SKM-1 treated with dmso at 0.1 percent for 144 hours (cell line): ENCODE measurements at regions not wholly inside any gene's neighbourhood (a gene's known extent, or its start where the extent isn't known, plus 50 kb on each side); places are given as distances from the start of the nearest gene placed in this dataset.

Source experiments
- DNase-seq: peaks from one replicate; lab custom pipeline; 2025; ENCODE audit not compliant: unreplicated experiment; lab: John Stamatoyannopoulos, UW

DNA sequence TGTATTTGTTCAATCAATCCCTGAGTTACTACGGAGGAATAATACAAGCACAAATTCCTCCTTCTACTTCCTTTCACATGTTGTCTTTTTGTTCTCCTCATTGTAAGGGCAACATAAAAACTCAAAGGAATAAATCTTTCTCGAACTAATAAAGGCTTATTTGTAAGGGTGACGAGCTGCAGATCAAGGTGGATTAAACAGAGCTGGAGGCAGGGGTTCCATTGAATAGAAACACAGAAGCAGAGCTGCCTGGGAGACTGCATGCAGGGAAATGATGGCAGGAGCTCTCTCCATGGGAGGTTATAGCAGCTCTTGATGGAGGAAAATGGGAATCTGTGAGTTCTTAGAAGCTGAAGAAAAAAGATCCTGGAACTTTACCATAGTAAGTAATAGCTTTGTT, 160.2 kb downstream of the CYYR1 start:
- DNase-seq = no peak

DNA sequence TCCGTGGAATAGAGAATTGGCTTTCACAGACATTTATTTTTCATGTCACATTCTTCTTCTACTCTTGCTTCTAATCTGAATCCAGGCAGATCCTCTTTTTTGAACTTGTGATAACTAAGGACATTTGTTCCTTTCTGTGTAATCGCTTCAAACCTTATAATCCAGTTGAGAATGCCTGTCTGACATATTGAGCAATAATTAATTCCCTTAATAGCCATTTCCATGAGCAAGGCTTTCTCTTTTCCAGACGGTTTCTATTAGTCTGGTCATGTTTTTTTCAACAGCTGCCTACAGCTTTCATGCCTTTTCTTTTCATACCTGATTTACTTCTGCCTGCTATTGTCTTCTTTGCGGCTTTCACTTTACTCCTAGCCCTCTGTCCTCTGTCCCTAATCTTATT, 163.4 kb downstream of the CYYR1 start:
- DNase-seq = no peak

DNA sequence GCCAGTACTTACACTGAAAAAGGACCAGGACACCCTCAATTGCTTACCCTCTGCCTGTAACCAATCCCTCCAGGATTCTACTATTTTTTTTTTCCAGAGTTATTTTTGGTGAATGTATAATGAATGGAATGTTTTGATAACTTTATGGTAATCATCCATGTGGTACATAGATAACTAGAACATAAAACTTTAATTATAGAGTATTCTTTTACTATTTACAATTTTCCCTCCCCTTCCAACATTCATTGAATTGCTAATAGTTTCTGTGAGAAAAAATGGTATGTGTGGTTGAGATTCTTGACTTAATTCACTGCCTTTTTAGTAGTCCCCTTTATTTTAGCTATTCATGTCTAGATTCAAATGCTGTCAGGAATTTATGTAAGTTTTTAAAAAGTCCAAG, 164.6 kb downstream of the CYYR1 start:
- DNase-seq = no peak

DNA sequence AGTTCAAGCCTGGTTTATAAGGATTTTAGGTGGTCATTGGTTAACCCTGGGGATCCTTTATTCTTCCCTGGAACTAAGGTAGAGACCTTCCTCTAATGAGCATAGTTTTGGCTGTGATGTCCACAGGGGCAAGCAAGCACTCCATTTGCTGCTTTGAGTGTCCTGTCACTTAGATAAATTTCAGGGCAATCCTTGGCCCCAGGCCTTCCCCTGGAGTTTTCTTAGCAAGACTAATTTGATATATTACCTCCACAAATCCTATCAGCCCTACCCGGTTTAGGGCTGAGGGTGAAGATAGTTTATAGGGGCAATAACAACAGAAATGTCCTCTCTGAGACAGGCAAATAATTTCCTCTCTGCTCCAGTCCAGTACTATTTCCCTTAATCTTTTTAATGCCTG, 166.6 kb downstream of the CYYR1 start:
- DNase-seq = no peak

DNA sequence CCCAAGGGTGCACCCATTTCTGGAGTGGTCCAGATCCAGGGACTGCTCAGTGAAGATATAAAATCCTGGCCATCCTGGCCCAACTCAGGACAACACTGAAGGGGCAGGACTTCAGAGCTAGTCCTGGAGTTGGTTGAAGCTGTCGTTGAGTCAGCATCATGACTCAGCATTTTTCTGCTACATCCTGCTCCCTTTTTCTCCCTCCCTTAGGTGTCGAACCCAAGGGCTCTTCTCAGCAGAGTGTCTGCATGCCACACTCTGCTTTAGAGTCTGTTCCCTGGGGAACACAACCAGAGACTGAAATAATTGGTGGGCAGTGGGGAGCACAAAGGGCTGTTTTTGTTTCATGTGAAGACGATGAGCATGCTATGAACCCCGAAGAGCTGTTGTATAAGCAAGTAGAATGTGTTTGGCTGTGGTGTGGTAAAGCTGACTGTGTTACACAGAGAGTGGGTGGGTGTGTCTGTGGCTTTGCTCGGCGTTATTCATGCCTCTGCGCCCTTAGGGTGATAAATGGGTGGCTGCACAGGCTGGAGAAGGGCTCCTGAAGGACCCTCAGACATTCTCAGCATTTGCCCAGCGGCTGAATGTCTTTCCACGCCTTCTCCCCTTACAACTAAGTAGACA, 167.2 kb downstream of the CYYR1 start:
- DNase-seq = no peak

DNA sequence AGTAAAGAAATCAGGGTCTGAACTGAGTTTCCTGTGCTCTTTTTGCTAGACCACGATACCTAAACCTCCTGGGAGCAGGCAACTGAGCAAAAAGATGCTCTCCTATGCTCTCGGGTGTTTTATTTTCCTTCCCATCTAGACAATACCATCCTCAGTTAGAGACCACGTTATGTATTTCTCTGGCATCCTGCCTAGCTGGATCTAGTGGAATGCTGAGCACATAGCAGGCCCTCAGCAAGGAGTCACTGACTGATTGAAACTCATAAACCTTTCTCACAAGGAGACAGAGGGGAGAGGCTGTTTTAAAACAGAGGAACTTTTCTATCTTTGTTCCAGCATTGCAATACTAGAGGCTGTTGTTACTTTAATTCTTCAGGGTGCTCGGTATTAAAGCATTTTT, 168.0 kb downstream of the CYYR1 start:
- DNase-seq = no peak

DNA sequence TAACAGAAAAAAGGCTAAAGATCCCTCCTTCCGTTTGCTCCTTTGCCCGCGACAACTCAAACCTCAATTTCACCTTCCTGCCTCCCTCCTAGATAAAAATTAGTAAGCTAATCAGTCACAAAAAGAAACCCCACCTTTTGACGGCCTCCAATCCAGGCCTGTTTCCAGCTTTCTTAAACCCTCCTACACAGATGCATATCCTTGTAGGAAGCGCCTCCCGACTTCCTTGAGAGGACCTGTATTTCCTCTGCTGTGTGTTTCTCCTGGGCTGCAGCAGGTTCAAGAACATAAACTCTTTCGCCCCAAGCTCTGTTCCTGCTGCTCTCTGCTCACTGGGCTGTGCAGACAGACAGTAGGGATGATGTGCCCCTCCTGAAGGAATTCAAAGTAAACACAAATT, 168.8 kb downstream of the CYYR1 start:
- no peak for DNase-seq

DNA sequence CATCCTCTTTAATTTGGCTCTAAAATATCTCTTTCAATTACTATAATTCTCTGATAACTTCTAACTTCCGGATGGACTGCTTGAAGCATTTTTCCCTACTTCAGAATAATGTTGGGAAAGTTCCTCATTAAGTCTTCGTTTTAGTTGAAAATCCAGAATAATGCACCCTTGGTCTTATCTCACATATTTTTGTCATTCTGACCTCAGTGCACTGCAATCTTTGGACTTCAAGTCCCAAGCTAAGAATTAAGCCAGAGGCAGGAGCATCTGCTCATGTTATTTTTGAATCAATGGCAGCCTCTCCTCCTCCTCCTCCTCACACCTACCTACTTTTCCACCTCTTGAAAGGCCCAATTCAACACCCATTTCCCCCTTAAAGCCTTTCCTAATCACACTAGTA, 169.8 kb downstream of the CYYR1 start:
- DNase-seq = no peak

DNA sequence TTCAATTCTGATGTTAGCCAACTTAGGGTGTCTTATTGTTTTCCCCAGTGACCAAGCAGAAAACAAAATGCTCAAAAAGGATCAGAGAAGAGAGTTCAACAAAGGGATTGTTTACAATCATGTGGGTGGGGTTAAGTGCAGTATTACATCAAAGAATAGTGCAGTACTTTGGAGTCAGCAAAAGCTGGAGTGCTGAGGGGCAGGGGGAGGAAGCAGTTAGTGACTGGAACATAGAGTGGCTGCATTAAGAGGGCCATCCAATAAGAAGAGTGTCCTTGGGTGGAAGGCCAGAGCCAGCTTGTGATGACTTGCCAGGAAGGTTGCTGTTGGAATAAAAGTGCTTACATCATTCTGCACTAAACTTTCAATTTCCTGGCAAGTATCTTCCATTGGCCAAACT, 175.5 kb downstream of the CYYR1 start:
- DNase-seq = no peak

DNA sequence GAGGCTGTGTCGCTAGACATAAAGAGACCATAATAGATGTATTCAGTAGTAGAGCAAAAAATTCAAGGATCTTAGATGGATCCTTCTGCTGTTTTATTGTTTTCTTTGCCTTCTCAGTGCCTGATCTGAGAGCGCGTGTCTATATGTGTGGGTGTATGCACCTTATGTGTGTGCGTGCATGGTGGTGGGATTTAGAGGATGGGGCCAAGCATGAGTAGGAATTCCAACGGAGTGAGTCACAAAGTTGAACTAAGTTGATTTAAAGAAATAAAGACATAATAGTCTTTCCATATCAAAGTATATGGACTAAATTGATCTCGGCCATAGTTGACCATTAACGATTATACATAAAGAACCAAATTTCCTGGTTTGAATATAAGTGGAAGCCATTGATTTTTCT, 178.7 kb downstream of the CYYR1 start:
- DNase-seq = no peak

DNA sequence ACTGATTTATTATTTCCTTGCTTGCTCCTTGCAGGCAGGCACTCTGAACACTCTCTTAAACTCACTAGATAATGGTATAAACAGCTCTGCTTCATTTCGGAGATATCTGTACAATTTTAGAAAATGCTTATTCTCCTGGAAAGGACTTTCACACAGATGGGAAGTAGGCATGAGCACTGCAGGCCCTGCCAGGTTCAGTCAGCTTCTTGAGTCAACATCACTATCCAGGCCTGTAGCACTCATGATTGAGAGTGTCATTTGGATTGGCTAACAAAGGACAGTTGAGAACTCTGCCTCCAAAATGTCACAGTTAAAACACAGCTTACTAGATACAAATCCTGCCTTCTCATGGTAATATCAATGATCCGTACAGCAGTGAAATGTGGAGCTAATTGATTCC, 181.9 kb downstream of the CYYR1 start:
- DNase-seq = no peak

DNA sequence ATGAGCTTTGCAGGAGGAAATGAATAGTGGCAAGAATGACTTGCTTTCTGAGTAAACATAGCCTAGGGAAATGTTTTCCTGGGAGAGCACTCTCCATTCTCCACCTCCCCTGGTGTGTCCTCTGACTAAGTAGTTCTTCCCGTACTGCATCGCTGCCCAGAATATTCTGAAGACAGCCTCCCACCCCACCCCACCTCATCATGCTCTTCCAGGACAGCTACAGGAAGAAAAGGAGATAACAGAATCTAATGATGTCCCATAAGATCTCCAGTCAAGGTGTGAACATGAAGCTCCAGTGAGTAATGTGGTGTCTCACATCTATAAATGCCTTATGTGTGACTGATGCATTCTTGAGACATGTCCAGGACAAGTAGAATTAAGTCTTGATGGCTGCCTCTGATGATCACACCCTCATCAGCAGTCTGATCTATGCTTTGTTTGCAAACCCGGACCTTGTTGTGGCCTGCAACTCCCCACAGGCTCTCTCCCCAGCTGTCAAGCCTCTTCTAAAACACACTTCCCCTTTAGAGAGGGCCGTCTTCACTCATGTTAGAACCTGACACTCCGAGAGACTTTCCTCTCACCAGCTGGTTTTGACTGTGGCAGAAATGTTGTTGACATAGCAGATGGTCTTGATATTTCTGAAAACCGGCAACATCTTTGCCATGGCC, 183.0 kb downstream of the CYYR1 start:
- peak; percentile 9 for DNase-seq

DNA sequence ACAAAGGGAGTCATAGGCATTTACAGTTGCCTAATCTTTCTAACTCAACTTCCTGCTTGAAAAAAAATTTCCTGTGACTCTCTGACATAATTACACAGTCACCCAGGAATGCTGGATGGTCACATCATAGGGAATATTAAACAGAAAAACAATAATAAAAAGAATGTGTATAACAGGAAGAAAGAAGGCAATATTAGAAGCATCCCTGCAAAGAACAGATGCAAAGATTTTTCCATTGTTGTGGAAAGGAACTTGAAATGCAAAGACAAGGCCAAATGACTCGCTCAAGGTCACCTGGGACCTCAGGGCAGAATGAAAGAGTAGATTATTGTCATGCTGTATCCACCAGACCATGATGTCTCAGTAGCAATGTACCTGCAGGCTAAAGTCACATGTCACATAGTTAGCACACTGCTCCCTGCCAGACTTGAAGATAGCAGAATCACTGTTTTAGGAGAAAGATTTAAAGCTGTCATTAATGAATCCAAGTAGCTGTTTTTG, 184.3 kb downstream of the CYYR1 start:
- DNase-seq = no peak

DNA sequence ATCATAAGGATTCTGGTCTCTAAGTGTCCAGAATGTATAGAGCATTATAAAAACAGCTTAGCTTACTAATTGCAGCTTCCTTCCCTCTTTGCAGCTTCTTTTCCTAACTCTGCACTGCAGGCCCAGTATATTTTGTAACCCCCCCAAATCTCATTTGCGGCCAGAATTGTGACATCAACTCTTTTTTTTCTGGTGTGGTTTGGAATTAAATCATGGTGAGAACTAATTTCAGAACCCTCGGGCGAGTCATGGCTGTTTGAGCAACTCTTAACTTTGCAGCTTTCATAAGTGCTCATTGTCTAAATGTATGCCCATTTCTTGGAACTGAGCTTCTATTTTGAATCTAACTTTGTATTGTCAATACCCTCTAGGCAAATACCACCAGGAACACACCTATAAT, 187.4 kb downstream of the CYYR1 start:
- DNase-seq = peak; percentile 26

DNA sequence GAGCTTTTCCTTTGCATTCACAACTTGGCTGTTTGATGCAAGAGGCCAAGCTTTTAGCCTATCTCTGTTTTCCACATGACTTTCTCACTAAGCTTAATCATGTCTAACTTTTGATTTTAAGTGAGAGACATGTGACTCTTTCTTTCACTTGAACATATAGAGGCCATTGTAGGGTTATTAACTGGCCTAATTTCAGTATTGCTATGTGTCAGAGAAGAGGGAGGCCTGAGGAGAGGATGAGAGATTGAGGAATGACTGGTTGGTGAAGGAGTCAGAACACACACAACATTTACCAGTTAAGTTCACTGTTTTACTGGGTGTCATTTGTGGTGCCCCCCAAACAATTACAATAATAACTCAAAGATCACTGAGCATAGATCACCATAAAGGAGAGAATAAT, 193.5 kb downstream of the CYYR1 start:
- DNase-seq = no peak

DNA sequence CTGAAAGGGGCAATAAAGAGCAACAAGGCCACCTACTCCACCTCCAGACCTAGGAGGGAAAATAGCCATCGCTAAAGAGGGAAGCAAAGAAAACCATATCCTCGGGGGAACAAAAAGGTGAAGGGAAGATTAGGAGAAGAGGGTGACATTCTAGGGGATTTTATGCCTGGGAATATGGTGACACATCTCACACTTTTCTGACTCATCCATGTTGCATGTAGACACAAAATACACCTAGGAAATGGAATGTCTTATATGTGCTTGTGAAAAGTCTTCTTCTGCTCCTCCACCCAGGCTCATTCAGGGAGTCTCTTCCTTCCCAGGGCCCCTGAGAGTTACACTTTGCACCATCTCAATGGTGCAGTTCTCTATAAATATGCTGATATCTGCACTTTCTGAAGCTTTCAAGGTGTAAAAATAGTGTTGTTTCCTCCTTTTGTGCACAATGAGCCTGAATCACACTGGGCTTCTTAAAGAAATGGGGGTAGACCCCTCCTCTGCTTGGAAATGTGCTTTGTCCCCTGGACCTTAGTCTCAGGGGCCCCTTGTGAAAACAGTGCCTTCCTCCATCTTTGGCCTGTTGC, 195.9 kb downstream of the CYYR1 start:
- no peak for DNase-seq

DNA sequence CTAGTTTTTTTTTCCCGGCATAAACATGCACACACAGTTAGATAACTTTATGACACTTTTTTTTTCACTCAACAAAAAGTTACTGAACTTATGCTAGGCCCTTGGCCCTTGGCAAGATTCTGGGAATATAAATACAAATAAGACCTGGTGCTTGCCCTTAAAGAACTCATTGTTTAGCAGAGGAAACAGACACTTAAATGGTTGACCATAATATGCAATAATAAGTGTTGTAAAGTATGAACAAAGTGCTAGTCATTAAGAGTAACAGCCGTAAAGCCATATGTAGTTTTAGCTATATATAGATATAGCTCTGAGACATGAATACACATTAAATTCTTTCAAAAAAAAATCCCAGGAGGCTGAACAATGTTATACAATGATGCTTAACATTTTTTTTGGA, 198.3 kb downstream of the CYYR1 start:
- no peak for DNase-seq

DNA sequence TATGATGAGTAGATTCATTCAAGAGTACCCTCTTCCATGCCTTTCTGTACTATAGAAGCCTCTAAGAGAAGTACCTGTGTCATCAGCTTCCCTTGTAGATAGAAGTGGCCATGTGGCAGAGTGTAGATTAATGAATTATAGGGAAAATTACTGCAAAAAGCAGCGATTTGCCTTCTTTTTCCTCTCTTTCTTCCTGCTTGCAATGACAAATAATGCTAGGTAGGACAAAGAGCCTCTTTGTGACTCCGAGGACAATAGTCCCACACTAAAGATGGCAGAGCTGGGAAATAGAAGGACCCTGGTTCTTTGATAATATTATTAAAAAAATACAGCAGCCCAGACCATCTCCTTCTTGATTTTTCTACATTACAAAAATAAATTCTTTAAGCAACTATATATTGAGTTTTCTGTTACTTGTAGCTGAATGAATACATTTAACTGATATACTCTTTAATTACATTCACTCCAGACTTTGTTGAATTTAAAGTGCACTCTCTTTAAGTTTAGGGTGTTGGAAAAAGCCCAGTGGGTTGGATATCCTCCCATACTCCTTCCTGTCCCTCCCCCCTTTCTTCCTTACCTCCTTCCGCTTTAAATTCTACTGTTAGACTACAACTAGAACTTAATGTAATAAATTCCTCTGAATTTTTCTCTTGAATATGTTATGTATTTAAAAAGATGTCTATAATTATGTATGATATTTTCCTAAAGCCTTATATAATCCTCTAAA, 198.2 kb upstream of the APP start:
- DNase-seq = no peak

DNA sequence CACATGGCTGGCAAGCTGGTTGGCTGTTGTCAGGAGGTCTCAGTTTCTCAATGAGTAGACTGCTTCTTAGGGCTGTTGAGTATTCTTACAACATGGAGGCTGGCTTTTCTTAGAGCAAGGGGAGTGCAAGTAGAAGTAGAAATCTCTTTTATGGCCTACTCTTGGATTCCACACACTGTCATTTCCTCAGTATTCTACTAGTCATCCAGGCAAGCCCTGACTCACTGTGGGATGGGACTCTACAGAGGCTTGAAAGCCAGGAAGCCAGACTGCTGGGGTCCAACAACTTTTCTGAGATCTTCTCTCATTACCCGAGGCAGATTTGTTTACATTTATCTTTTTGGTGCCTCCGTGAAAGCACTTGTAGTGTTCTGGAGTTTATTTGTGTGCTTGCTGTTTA, 196.2 kb upstream of the APP start:
- no peak for DNase-seq

DNA sequence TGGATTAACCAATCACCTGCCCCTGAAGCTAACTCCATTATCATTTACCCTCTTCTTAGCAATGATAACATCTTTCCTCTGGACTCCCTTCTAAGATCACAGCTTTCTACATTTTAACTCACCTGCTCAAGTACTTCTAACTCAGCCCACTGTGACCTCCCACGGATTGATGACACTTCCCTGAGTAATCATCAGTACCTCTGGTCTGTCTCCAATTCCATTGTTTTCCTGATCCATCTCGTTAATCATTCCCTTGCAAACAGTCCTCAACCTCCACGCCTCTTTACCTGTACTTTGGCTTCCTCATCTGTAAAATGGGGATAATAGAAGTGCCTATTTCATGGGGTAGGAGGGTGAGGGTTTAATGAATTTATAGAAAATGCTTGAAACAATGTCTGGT, 195.3 kb upstream of the APP start:
- no peak for DNase-seq

DNA sequence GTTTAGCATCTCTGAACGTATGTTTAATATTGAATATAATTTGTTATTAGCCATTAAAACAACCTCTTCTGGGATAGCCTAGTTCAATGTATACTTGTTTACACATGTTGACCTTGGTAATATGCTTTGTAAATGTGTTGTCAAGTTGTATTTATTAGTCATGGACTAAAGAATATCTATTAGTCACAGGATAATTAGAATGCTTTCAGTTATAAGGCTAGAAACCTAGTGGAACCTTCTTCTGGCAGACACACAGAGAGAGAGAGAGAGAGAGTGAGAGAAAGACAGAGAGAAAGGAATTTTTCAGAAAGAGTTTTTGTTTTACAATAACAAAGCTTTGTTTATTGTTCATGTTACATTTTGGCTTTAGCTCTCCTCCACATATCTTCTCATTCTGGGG, 181.1 kb upstream of the APP start:
- no peak for DNase-seq

DNA sequence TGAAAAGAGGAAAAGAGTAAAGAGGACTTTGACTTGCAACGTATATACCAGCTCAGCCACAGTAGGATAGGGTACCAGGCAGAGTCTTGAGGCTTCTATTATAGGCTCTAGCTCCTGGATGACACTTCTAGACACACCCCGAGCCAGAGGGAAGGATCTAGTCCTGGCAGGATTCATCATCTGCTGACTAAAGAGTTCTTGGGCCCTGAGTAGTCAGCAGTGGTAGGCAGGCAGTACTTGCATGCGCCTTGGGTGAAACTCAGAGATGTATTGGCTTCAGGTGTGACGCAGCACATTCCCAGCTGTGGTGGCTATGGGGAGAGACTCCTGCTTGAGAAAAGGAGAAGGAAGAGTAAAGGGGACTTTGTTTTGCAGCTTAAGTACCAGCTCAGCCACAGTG, 162.3 kb upstream of the APP start:
- no peak for DNase-seq
